Upper lobe of left lung (tissue), 6 donors: ENCODE measurements at regions not wholly inside any gene's neighbourhood (a gene's known extent, or its start where the extent isn't known, plus 50 kb on each side); places are given as distances from the start of the nearest gene placed in this dataset.
"Not testable (repeated sequence)": the region's sequence is repeated elsewhere in the genome, so short reads cannot be mapped to it uniquely, and the experiment has no call there.

Experiments used
- ATAC-seq, 2 donors: fragments of 200-7000 bp; cut with Tn5 transposase; one replicate each; pipeline ENCODE4 v1.9.1; 2022; ENCODE audit warnings: mild to moderate bottlenecking in 2 of 2, moderate library complexity in 2 of 2; ENCODE audit not compliant: low FRiP score in 2 of 2
- DNase-seq, 2 donors: peaks; one replicate each; pipeline ENCODE4 v3.0.0-alpha.2; 2019 to 2020
- H3K27ac ChIP-seq, 4 donors: fragments of 200-600 bp; sonication (generic); one replicate each; pipeline ENCODE4 v1.5.1; 2016 to 2019
- H3K27me3 ChIP-seq, 4 donors: fragments of 200-600 bp; sonication (generic); one replicate each; pipeline ENCODE4 v1.5.1; 2017 to 2019
- H3K36me3 ChIP-seq, 4 donors: fragments of 200-600 bp; sonication (generic); one replicate each; pipeline ENCODE4 v1.5.1; 2016 to 2019
- H3K4me1 ChIP-seq, 4 donors: fragments of 200-600 bp; sonication (generic); one replicate each; pipeline ENCODE4 v1.5.1; 2018 to 2019
- H3K4me3 ChIP-seq, 4 donors: fragments of 200-600 bp; sonication (generic); one replicate each; pipeline ENCODE4 v1.5.1; 2017 to 2019; ENCODE audit warnings: mild to moderate bottlenecking in 2 of 4, moderate library complexity in 1 of 4
- H3K9me3 ChIP-seq, 4 donors: fragments of 200-600 bp; sonication (generic); one replicate each; pipeline ENCODE4 v1.5.1; 2018 to 2019
- EP300 ChIP-seq, 4 donors: sonication (generic); formaldehyde crosslinking; IDR thresholded peaks; one replicate each; pipeline ENCODE4 v1.5.1; 2017; ENCODE audit warnings: antibody characterized with exemption in 4 of 4, control low read depth in 2 of 4
- POLR2A ChIP-seq, 4 donors: fragments of 450-650 bp; IDR thresholded peaks; one replicate each; pipeline ENCODE4 v1.5.1; 2016 to 2017; ENCODE audit warnings: antibody characterized with exemption in 4 of 4, mild to moderate bottlenecking in 2 of 4
- POLR2AphosphoS5 ChIP-seq, 2 donors: sonication (generic); formaldehyde crosslinking; IDR thresholded peaks; one replicate each; pipeline ENCODE4 v1.5.1; 2017; ENCODE audit warnings: antibody characterized with exemption in 2 of 2
- WGBS, 2 donors: methylation state at CpG; one replicate each; pipeline ENCODE4 v1.1.5; 2017 to 2018; 5-methylcytosine and 5-hydroxymethylcytosine counted together
- TF ChIP-seq, protein P1 (sequence below), 6 experiments: fragments of 450-650 bp in 4 of 6; fragments of 200-600 bp in 2 of 6; sonication (generic) in 2 of 6; IDR thresholded peaks; one replicate each; pipeline ENCODE4 v1.5.1; 2016 to 2019; ENCODE audit warnings: antibody characterized with exemption in 6 of 6
- donor health status: DM: no; HTN: no; CAD: no; lungs with moderate emphysema.
- donor health status: DM: no; HTN: yes; CAD: no; lungs with severe emphysema.

DNA sequence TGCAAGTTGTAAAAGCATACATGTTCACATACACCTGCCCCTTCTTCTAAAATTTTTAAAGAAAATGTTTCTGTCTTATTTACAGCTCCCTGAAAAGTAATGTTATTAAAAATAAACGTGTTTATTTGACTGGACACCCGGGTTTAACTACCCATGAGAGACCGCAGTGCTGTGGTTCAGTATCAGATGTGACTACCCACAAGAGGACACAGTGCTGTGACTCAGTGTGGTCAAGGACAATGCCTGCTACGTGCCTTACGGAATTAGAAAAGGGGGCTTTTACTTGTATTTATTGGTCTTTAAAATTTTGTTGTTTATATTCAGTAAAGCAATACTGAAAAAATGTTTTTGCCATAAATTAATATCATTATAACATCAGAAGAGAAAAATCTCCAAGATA is 641.4 kb downstream of the TRIML1 start:
- 69 to 87% methylated on average over 5 of the region's 5 CpGs for WGBS, 2 donors
- no peak for TF ChIP-seq EP300 (IDR thresholded peaks at IDR 0.05)
- TF ChIP-seq, protein P1, sequence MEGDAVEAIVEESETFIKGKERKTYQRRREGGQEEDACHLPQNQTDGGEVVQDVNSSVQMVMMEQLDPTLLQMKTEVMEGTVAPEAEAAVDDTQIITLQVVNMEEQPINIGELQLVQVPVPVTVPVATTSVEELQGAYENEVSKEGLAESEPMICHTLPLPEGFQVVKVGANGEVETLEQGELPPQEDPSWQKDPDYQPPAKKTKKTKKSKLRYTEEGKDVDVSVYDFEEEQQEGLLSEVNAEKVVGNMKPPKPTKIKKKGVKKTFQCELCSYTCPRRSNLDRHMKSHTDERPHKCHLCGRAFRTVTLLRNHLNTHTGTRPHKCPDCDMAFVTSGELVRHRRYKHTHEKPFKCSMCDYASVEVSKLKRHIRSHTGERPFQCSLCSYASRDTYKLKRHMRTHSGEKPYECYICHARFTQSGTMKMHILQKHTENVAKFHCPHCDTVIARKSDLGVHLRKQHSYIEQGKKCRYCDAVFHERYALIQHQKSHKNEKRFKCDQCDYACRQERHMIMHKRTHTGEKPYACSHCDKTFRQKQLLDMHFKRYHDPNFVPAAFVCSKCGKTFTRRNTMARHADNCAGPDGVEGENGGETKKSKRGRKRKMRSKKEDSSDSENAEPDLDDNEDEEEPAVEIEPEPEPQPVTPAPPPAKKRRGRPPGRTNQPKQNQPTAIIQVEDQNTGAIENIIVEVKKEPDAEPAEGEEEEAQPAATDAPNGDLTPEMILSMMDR (IDR thresholded peaks at IDR 0.05), result no peak
- TF ChIP-seq POLR2A (IDR thresholded peaks at IDR 0.05), result no peak
- TF ChIP-seq POLR2AphosphoS5 (IDR thresholded peaks at IDR 0.05), result no peak
- Histone ChIP-seq H3K27me3 (no peaks in the 10 kb centered on the region), H3K4me3 (no peak overlapping the region), H3K27ac (no peak overlapping the region), H3K36me3 (no peaks in the 10 kb centered on the region), H3K9me3 (peaks cover 0 to 3% (median 0%) of the 10 kb centered on the region in 4 donors), H3K4me1 (no peaks in the 10 kb centered on the region)
- DNase-seq (no peak), ATAC-seq (no peak)

- H3K27ac ChIP-seq, result no peak overlapping the region
- DNase-seq (no peak), ATAC-seq (no peak)
Measured at GRCh38 chr4:188781655-188782054, 642.4 kb downstream of the TRIML1 start.

DNA sequence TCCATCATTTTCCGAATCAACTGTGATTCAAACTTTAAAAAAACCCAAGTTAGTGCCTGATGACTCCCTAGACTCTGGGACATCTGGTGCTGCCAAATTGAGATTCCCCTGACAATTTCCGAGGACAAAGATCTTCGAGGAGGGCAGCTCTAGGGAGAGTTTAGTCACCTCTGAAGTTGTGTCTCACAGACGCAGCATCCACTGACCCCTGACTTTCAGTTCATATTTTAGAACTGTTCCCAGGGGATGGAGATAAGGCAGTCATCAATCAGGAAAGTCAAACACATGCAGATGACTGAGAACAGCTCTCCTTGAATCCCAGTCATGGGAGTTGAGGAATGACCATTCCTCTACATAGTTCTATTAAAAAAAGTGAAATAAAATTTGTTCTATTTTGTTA is 643.9 kb downstream of the TRIML1 start:
- ATAC-seq, result no peak
- H3K4me1 ChIP-seq, result no peaks in the 10 kb centered on the region
- WGBS, 2 donors, result 65 to 69% methylated on average over 4 of the region's 4 CpGs
- H3K4me3 ChIP-seq, result no peak overlapping the region
- H3K27me3 ChIP-seq, result no peaks in the 10 kb centered on the region
- H3K36me3 ChIP-seq, result no peaks in the 10 kb centered on the region
- no peak for TF ChIP-seq EP300 (IDR thresholded peaks at IDR 0.05)
- TF ChIP-seq POLR2A (IDR thresholded peaks at IDR 0.05), result no peak
- TF ChIP-seq, protein P1 (IDR thresholded peaks at IDR 0.05), result no peak
- no peak for TF ChIP-seq POLR2AphosphoS5 (IDR thresholded peaks at IDR 0.05)
- H3K27ac ChIP-seq, result no peak overlapping the region
- DNase-seq, result no peak
- no peaks in the 10 kb centered on the region for H3K9me3 ChIP-seq

More at GRCh38 chr4:188781655-188782054, 642.4 kb downstream of the TRIML1 start:
- H3K36me3 ChIP-seq, result no peaks in the 10 kb centered on the region
- H3K4me3 ChIP-seq, result no peak overlapping the region
- no peaks in the 10 kb centered on the region for H3K4me1 ChIP-seq
- WGBS, 2 donors, result 17 to 22% methylated on average over 3 of the region's 3 CpGs
- H3K9me3 ChIP-seq, result no peaks in the 10 kb centered on the region
- no peak for TF ChIP-seq POLR2A (IDR thresholded peaks at IDR 0.05)
- TF ChIP-seq, protein P1 (IDR thresholded peaks at IDR 0.05), result peak in 2 of 6 experiments; percentile 6 to 22
- no peaks in the 10 kb centered on the region for H3K27me3 ChIP-seq

GRCh38 chr4:188783606-188784160 is 644.4 kb downstream of the TRIML1 start:
- H3K4me1 ChIP-seq, result no peaks in the 10 kb centered on the region
- TF ChIP-seq POLR2A (IDR thresholded peaks at IDR 0.05) (no peak), POLR2AphosphoS5 (IDR thresholded peaks at IDR 0.05) (no peak), EP300 (IDR thresholded peaks at IDR 0.05) (no peak)
- TF ChIP-seq, protein P1 (IDR thresholded peaks at IDR 0.05), result no peak
- 71 to 77% methylated on average over 7 of the region's 7 CpGs for WGBS, 2 donors

GRCh38 chr4:188796600-188796999 is 657.4 kb downstream of the TRIML1 start:
- H3K36me3 ChIP-seq, H3K4me1 ChIP-seq, H3K4me3 ChIP-seq, H3K27ac ChIP-seq, ATAC-seq, H3K9me3 ChIP-seq, H3K27me3 ChIP-seq: not testable (repeated sequence)
- WGBS, 2 donors, result 90 to 94% methylated on average over 20 to 40 of the region's 46 CpGs
- peak in 1 of 2 donors; percentile 45 for DNase-seq

More at GRCh38 chr4:188783606-188784160, 644.4 kb downstream of the TRIML1 start:
- H3K27me3 ChIP-seq, result no peaks in the 10 kb centered on the region
- no peak overlapping the region for H3K27ac ChIP-seq
- no peaks in the 10 kb centered on the region for H3K36me3 ChIP-seq
- DNase-seq (no peak), ATAC-seq (no peak)
- no peaks in the 10 kb centered on the region for H3K9me3 ChIP-seq
- no peak overlapping the region for H3K4me3 ChIP-seq

DNA sequence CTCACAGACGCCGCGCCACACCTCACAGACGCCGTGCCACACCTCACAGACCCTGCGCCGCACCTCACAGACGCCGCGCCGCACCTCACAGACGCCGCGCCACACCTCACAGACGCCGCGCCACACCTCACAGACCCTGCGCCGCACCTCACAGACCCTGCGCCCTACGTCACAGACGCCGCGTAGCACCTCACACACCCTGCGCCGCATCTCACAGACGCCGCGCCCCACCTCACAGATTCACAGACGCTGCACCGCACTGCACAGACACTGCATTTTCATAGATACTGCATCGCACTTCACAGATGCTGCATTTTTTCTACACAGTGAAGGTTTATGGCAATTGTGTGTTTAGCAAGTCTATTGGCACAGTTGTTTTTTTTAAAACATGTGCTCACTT is 657.8 kb downstream of the TRIML1 start:
- H3K27me3 ChIP-seq, H3K4me3 ChIP-seq, H3K9me3 ChIP-seq, H3K27ac ChIP-seq, H3K36me3 ChIP-seq, H3K4me1 ChIP-seq, ATAC-seq: not testable (repeated sequence)
- peak in 1 of 2 donors; percentile 36 for DNase-seq
- WGBS, 2 donors, result 88 to 93% methylated on average over 26 to 28 of the region's 32 CpGs
